GM18505 (cell line): ENCODE measurements at regions not wholly inside any gene's neighbourhood (a gene's known extent, or its start where the extent isn't known, plus 50 kb on each side); places are given as distances from the start of the nearest gene placed in this dataset.

Experiments
- ATAC-seq: cut with Tn5 transposase; IDR thresholded peaks from one replicate; pipeline ENCODE4 v1.9.1; 2021; ENCODE audit not compliant: unreplicated experiment
- POLR2A ChIP-seq: IDR thresholded peaks from 4 replicates; pipeline ENCODE4 v1.6.1; 2011; ENCODE audit warnings: borderline replicate concordance; ENCODE audit not compliant: insufficient read depth, insufficient read length; ENCODE audit errors: extremely low read depth

- no peak for ATAC-seq
- TF ChIP-seq POLR2A = no peak
These were observed 219.1 kb downstream of the TRIB2 start for GRCh38 chr2:12935796-12936195.

- no peak for ATAC-seq
- TF ChIP-seq POLR2A = no peak
These were observed 224.5 kb downstream of the TRIB2 start for GRCh38 chr2:12941203-12941602.

DNA sequence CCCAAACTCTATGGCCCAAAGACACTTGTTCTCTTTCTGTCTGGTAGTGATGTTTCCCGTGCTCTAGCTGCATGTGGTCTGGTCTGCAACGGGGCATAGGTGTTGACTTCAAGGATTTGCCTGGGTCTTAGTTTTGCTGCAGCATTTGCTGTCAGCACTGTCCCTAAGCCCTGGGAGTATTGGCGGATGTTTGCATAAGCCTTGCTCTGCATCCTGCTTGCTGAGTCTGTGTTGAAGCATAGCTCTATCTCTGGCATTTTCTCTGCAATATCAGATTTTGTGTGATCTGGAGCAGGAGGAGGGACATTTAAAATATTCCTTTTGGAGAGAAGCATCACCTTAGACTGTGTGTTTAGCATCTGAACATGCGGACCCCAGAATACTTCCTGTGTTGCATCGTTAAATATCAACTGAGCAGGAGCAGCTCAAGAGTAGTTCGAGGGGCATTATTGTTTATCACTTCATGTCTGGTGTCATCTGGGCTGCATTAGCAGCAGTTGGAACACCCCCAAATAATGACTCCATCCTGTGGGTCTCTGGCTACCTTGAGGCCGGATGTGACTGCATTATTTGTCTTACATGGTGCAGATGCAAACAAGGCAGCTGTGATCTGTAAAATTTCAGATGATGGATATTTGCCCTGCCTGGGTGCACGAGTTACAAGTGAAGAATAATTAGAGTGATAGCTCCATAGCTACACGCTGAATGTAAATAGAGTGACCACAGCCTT, 231.7 kb downstream of the TRIB2 start:
- TF ChIP-seq POLR2A = no peak
- no peak for ATAC-seq

DNA sequence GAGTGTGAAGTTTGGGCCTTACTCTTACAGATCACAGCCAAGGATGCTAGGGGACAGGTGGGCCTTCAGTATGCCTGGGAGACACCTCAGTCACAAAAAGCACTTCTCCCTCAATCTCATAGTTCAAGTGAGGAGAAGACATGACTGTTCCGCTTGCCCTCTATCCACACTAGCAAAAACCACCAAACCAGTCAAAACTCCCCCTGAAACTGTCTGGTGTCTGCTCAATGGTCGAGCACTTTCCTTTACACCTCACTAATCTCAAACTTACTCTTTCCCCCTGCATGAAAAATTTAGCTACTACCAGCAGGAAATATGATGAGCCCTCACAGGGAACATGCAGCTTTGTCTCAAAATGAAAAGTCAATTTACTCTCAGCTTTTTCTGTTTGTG, 232.2 kb downstream of the TRIB2 start:
- no peak for TF ChIP-seq POLR2A
- peak; percentile 95 for ATAC-seq

DNA sequence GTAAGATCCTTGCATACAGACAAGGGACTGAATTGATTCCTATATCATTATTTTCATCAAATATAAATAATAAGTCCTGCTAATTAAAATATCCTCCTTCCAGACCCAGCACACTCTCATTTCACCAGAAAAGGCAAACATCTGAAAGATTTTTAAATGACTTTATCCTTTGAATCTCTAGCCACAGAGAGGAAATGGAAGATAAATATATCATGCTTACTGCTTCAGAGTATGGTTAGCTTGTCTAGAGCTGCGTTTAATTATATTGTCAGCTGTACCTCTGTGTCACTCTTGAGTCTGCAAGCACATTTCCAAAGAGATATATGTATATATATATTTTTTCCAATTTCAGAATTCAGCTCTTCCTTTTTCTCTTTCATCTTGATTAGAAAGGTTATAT, 232.7 kb downstream of the TRIB2 start:
- no peak for ATAC-seq
- no peak for TF ChIP-seq POLR2A

- TF ChIP-seq POLR2A = no peak
- no peak for ATAC-seq
These were observed 233.4 kb downstream of the TRIB2 start for GRCh38 chr2:12950174-12950573.

- ATAC-seq = no peak
- no peak for TF ChIP-seq POLR2A
These were observed 234.4 kb downstream of the TRIB2 start for GRCh38 chr2:12950957-12951656.

- no peak for ATAC-seq
These were observed 234.9 kb downstream of the TRIB2 start for GRCh38 chr2:12951657-12951973.

DNA sequence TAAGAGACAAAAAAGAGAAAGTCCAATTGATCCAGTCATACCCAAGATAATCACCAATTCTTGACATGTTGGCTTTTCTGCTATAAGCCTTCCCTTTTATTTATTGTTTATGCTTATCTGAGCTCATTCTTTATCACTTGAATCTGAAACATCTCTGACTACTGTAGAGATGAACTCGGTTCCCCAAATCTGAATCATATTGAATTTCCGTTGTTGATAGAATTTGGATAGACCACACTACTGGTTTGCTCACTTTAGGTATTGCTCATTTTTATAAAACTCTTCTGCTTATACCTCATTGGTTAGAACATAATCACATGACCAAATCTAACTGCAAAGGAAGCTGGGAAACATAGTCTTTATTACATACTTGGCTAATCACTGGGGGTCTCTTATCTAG, 236.9 kb downstream of the TRIB2 start:
- no peak for TF ChIP-seq POLR2A
- no peak for ATAC-seq

More at GRCh38 chr2:12951657-12951973, 234.9 kb downstream of the TRIB2 start:
- TF ChIP-seq POLR2A = no peak

GRCh38 chr2:12955864-12956263, 239.1 kb downstream of the TRIB2 start:
- no peak for ATAC-seq
- TF ChIP-seq POLR2A = no peak

GRCh38 chr2:12957251-12957650, 240.5 kb downstream of the TRIB2 start:
- no peak for ATAC-seq
- TF ChIP-seq POLR2A = no peak

DNA sequence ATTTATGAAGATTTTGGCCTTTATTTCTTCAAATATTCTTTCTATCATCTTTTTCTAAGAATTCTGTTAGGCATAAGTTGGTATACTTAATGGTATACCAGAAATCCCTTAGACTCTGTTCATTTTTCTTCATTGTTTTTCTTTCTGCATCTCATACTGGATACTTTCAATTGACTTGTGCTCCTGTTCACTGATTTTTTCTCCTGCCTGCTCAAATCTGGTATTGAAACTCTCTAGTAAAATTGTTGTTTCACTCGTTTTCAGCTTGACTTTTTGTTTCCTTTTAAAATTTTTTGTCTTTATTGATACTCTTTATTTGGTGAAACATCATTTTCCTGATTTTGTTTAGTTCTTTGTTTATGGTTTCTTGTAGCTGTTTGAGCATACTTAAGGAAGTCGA, 243.2 kb downstream of the TRIB2 start:
- no peak for TF ChIP-seq POLR2A
- ATAC-seq = no peak

- no peak for ATAC-seq
- TF ChIP-seq POLR2A = no peak
These were observed 243.9 kb downstream of the TRIB2 start for GRCh38 chr2:12960671-12961070.

DNA sequence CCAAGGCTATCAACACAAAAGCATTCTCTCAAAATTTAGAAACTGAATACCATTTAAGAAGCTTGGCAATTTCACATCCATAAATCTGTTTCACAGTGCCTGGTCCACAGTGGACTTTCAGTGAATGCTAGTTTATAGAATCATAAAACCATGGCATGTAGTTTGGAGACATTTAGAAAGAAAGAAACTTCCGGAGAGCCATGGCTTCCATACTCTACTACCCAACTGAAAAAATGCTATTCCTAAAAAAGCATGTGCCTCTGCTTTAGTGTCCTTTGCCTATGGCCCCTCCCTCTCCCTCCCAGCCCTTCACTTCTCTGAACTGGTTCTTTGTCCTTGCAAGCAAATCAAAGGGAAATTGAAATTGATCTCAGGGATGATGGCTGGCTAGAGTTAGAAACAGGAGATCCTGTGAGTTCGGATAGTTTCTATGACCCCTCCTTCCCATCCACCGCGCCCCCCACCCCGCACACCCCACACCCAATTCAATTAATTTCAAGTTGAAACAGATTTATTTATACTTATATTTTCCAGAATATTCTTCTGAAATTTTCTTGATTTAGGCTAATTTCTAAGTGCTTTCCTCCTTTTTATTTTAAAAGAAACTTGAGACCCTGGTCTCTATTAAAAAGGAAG, 248.3 kb downstream of the TRIB2 start:
- TF ChIP-seq POLR2A = no peak
- no peak for ATAC-seq
